ENCODE measurements at regions not wholly inside any gene's neighbourhood (a gene's known extent, or its start where the extent isn't known, plus 50 kb on each side); places are given as distances from the start of the nearest gene placed in this dataset.
"Not testable (repeated sequence)": the region's sequence is repeated elsewhere in the genome, so short reads cannot be mapped to it uniquely, and the experiment has no call there.

- no peak for DNase-seq
- intact Hi-C loops (cut with DNase I): no loop called here
- ATAC-seq (ENCODE audit: poor library complexity): no peak
Measured at GRCh38 chr17:71527311-71527710, 593.5 kb upstream of the SOX9 start.

GRCh38 chr17:71528210-71528609, 592.6 kb upstream of the SOX9 start:
- ATAC-seq (ENCODE audit: poor library complexity) (no peak), DNase-seq (no peak)
- intact Hi-C loops (cut with DNase I): no loop called here

GRCh38 chr17:71530248-71530647, 590.6 kb upstream of the SOX9 start:
- intact Hi-C loops (cut with DNase I): no loop called here
- ATAC-seq (ENCODE audit: poor library complexity) (no peak), DNase-seq (no peak)

GRCh38 chr17:71535321-71535720, 585.5 kb upstream of the SOX9 start:
- DNase-seq (no peak), ATAC-seq (ENCODE audit: poor library complexity) (no peak)
- intact Hi-C loops (cut with DNase I): no loop called here

- no peak for ATAC-seq (ENCODE audit: poor library complexity)
- DNase-seq: no peak
- intact Hi-C loops (cut with DNase I): no loop called here
Measured at GRCh38 chr17:71546419-71546818, 574.4 kb upstream of the SOX9 start.

GRCh38 chr17:71547904-71548303, 572.9 kb upstream of the SOX9 start:
- intact Hi-C loops (cut with DNase I): no loop called here
- DNase-seq (no peak), ATAC-seq (ENCODE audit: poor library complexity) (no peak)

- intact Hi-C loops (cut with DNase I): no loop called here
- ATAC-seq (ENCODE audit: poor library complexity) (no peak), DNase-seq (no peak)
Measured at GRCh38 chr17:71548540-71549190, 572.2 kb upstream of the SOX9 start.

- no peak for DNase-seq
- no peak for ATAC-seq (ENCODE audit: poor library complexity)
- intact Hi-C loops (cut with DNase I): no loop called here
Measured at GRCh38 chr17:71550675-71551074, 570.1 kb upstream of the SOX9 start.

- intact Hi-C loops (cut with DNase I): no loop called here
- ATAC-seq (ENCODE audit: poor library complexity): no peak
- DNase-seq: no peak
Measured at GRCh38 chr17:71553381-71553780, 567.4 kb upstream of the SOX9 start.

- intact Hi-C loops (cut with DNase I): no loop called here
- ATAC-seq (ENCODE audit: poor library complexity) (no peak), DNase-seq (no peak)
Measured at GRCh38 chr17:71558901-71559300, 561.9 kb upstream of the SOX9 start.

- ATAC-seq (ENCODE audit: poor library complexity): no peak
- intact Hi-C loops (cut with DNase I): no loop called here
- no peak for DNase-seq
Measured at GRCh38 chr17:71572343-71572742, 548.5 kb upstream of the SOX9 start.

GRCh38 chr17:71578446-71578845, 542.4 kb upstream of the SOX9 start:
- ATAC-seq (ENCODE audit: poor library complexity) (no peak), DNase-seq (no peak)
- intact Hi-C loops (cut with DNase I): no loop called here

- no peak for DNase-seq
- intact Hi-C loops (cut with DNase I): no loop called here
- ATAC-seq (ENCODE audit: poor library complexity): no peak
Measured at GRCh38 chr17:71580220-71580619, 540.6 kb upstream of the SOX9 start.

- intact Hi-C loops (cut with DNase I): no loop called here
- no peak for ATAC-seq (ENCODE audit: poor library complexity)
- no peak for DNase-seq
Measured at GRCh38 chr17:71585540-71585939, 535.3 kb upstream of the SOX9 start.

GRCh38 chr17:71592431-71592830, 528.4 kb upstream of the SOX9 start:
- intact Hi-C loops (cut with DNase I): no loop called here
- ATAC-seq (ENCODE audit: poor library complexity) (no peak), DNase-seq (no peak)

GRCh38 chr17:71593078-71593477, 527.7 kb upstream of the SOX9 start:
- DNase-seq: no peak
- intact Hi-C loops (cut with DNase I): no loop called here
- ATAC-seq (ENCODE audit: poor library complexity): no peak

GRCh38 chr17:71599583-71599982, 521.2 kb upstream of the SOX9 start:
- intact Hi-C loops (cut with DNase I); ATAC-seq (ENCODE audit: poor library complexity); DNase-seq: not testable (repeated sequence)

GRCh38 chr17:71600137-71600789, 520.6 kb upstream of the SOX9 start:
- intact Hi-C loops (cut with DNase I): no loop called here
- DNase-seq: no peak
- no peak for ATAC-seq (ENCODE audit: poor library complexity)

- DNase-seq (no peak), ATAC-seq (ENCODE audit: poor library complexity) (no peak)
- intact Hi-C loops (cut with DNase I): no loop called here
Measured at GRCh38 chr17:71601894-71602504, 518.8 kb upstream of the SOX9 start.

GRCh38 chr17:71613996-71614395, 506.8 kb upstream of the SOX9 start:
- intact Hi-C loops (cut with DNase I): no loop called here
- DNase-seq (no peak), ATAC-seq (ENCODE audit: poor library complexity) (no peak)

All from Right ventricle myocardium superior (tissue), 1 donor.